H9 (cell line): ENCODE measurements at regions not wholly inside any gene's neighbourhood (a gene's known extent, or its start where the extent isn't known, plus 50 kb on each side); places are given as distances from the start of the nearest gene placed in this dataset.

Experiments
- DNase-seq: peaks from one replicate; pipeline ENCODE4 v3.0.0-alpha.2; 2017
- H2AFZ ChIP-seq: one replicate; pipeline ENCODE4 v1.6.1; 2013; ENCODE audit warnings: mild to moderate bottlenecking, low read length, control low read depth, moderate library complexity
- H2AK5ac ChIP-seq: 2 replicates; pipeline ENCODE4 v1.6.1; 2013; ENCODE audit warnings: low read length, control low read depth, mixed read lengths; ENCODE audit not compliant: insufficient read length
- H2BK120ac ChIP-seq: one replicate; pipeline ENCODE4 v1.6.1; 2013; ENCODE audit warnings: low read depth, mild to moderate bottlenecking, low read length, control low read depth, inconsistent platforms; ENCODE audit not compliant: poor library complexity, severe bottlenecking
- H2BK12ac ChIP-seq: 2 replicates; pipeline ENCODE4 v1.6.1; 2013; ENCODE audit warnings: low read length, control low read depth, mixed read lengths, low read depth; ENCODE audit not compliant: insufficient read length
- H2BK15ac ChIP-seq: 2 replicates; pipeline ENCODE4 v1.6.1; 2013; ENCODE audit warnings: low read depth, low read length, control low read depth
- H2BK20ac ChIP-seq: one replicate; pipeline ENCODE4 v1.6.1; 2013; ENCODE audit warnings: low read depth, mild to moderate bottlenecking, low read length, control low read depth, inconsistent platforms; ENCODE audit not compliant: poor library complexity, severe bottlenecking
- H2BK5ac ChIP-seq: 2 replicates; pipeline ENCODE4 v1.6.1; 2013; ENCODE audit warnings: low read length, control low read depth, mixed read lengths; ENCODE audit not compliant: insufficient read length
- H3K14ac ChIP-seq: 2 replicates; pipeline ENCODE4 v1.6.1; 2013; ENCODE audit warnings: low read length, control low read depth; ENCODE audit not compliant: insufficient read depth
- H3K18ac ChIP-seq: 2 replicates; pipeline ENCODE4 v1.6.1; 2013; ENCODE audit warnings: low read depth, mild to moderate bottlenecking, mixed read lengths, low read length, control low read depth; ENCODE audit not compliant: insufficient read length
- H3K23ac ChIP-seq: 2 replicates; pipeline ENCODE4 v1.6.1; 2013; ENCODE audit warnings: low read length, control low read depth, mixed read lengths, low read depth; ENCODE audit not compliant: insufficient read length
- H3K23me2 ChIP-seq: 2 replicates; pipeline ENCODE4 v1.6.1; 2013; ENCODE audit warnings: low read depth, mild to moderate bottlenecking, mixed read lengths, low read length, control low read depth; ENCODE audit not compliant: insufficient read length, poor library complexity, severe bottlenecking
- H3K27ac ChIP-seq: 2 replicates; pipeline ENCODE4 v1.5.1; 2013; ENCODE audit warnings: low read length, control low read depth, mixed read lengths, low read depth; ENCODE audit not compliant: insufficient read length
- H3K27me3 ChIP-seq: 2 replicates; pipeline ENCODE4 v1.6.1; 2013; ENCODE audit warnings: low read length, control low read depth, inconsistent platforms; ENCODE audit not compliant: insufficient read depth
- H3K4ac ChIP-seq: 2 replicates; pipeline ENCODE4 v1.6.1; 2013; ENCODE audit warnings: low read depth, mild to moderate bottlenecking, control low read depth, inconsistent platforms, low read length, moderate library complexity
- H3K4me1 ChIP-seq: 2 replicates; pipeline ENCODE4 v1.6.1; 2013; ENCODE audit warnings: low read length, control low read depth, inconsistent platforms; ENCODE audit not compliant: insufficient read depth
- H3K4me2 ChIP-seq: 2 replicates; pipeline ENCODE4 v1.6.1; 2013; ENCODE audit warnings: low read length, control low read depth, mixed read lengths; ENCODE audit not compliant: insufficient read length, insufficient read depth
- H3K56ac ChIP-seq: 2 replicates; pipeline ENCODE4 v1.6.1; 2013; ENCODE audit warnings: low read depth, mild to moderate bottlenecking, mixed read lengths, low read length, control low read depth; ENCODE audit not compliant: insufficient read length
- H3K79me1 ChIP-seq: 2 replicates; pipeline ENCODE4 v1.6.1; 2013; ENCODE audit warnings: low read depth, mild to moderate bottlenecking, moderate library complexity, low read length, control low read depth, inconsistent platforms; ENCODE audit not compliant: insufficient read depth, poor library complexity, severe bottlenecking
- H3K79me2 ChIP-seq: 2 replicates; pipeline ENCODE4 v1.6.1; 2013; ENCODE audit warnings: low read length, control low read depth, inconsistent platforms; ENCODE audit not compliant: insufficient read depth
- H3K9ac ChIP-seq: 2 replicates; pipeline ENCODE4 v1.6.1; 2013; ENCODE audit warnings: low read length, control low read depth, mixed read lengths; ENCODE audit not compliant: insufficient read length; ENCODE audit errors: extremely low read depth
- H3K9me3 ChIP-seq: one replicate; pipeline ENCODE4 v1.6.1; 2013; ENCODE audit warnings: low read depth, low read length, inconsistent platforms; ENCODE audit not compliant: control insufficient read depth
- H3T11ph ChIP-seq: one replicate; pipeline ENCODE4 v1.6.1; 2013; ENCODE audit warnings: mild to moderate bottlenecking, low read length, control low read depth, inconsistent platforms
- H4K20me1 ChIP-seq: one replicate; pipeline ENCODE4 v1.6.1; 2013; ENCODE audit not compliant: control insufficient read depth, insufficient read length, insufficient read depth
- H4K5ac ChIP-seq: 2 replicates; pipeline ENCODE4 v1.6.1; 2013; ENCODE audit warnings: low read depth, mild to moderate bottlenecking, mixed read lengths, low read length, control low read depth; ENCODE audit not compliant: insufficient read length
- H4K8ac ChIP-seq: replicated peaks from 2 replicates; pipeline ENCODE4 v1.6.1; 2013; ENCODE audit warnings: low read length, control low read depth, mixed read lengths, low read depth; ENCODE audit not compliant: insufficient read length
- H4K91ac ChIP-seq: 2 replicates; pipeline ENCODE4 v1.6.1; 2013; ENCODE audit warnings: low read depth, mild to moderate bottlenecking, moderate library complexity, mixed read lengths, low read length, control low read depth; ENCODE audit not compliant: insufficient read length
- H3K27ac Mint-ChIP-seq, 3 experiments: 2 replicates in 2 of 3; 3 replicates in 1 of 3; pipeline ENCODE4 v1.8.0; 2020 to 2021; ENCODE audit warnings: mixed read lengths in 3 of 3, mild to moderate bottlenecking in 1 of 3, moderate library complexity in 1 of 3
- H3K27me3 Mint-ChIP-seq: 2 replicates; pipeline ENCODE4 v1.8.0; 2021; ENCODE audit warnings: low read depth, mild to moderate bottlenecking, moderate library complexity, mixed read lengths
- H3K36me3 Mint-ChIP-seq, 3 experiments: 2 replicates in 2 of 3; 3 replicates in 1 of 3; pipeline ENCODE4 v1.8.0; 2020 to 2021; ENCODE audit warnings: low read depth in 3 of 3, mixed read lengths in 3 of 3; ENCODE audit not compliant: insufficient read depth in 1 of 3
- H3K4me1 Mint-ChIP-seq, 2 experiments: 2 replicates each; pipeline ENCODE4 v1.8.0; 2020; ENCODE audit warnings: mixed read lengths in 2 of 2
- H3K4me3 Mint-ChIP-seq, 2 experiments: 2 replicates in 1 of 2; 3 replicates in 1 of 2; pipeline ENCODE4 v1.8.0; 2020 to 2021; ENCODE audit warnings: mild to moderate bottlenecking in 2 of 2, mixed read lengths in 2 of 2, moderate library complexity in 1 of 2
- H3K9me3 Mint-ChIP-seq, 2 experiments: 2 replicates in 1 of 2; 3 replicates in 1 of 2; pipeline ENCODE4 v1.8.0; 2020; ENCODE audit warnings: mild to moderate bottlenecking in 2 of 2, mixed read lengths in 2 of 2, moderate library complexity in 1 of 2
- WGBS: extraction: QIAGEN DNeasy Blood & Tissue Kit; methylation state at CpG from one replicate; pipeline ENCODE4 v1.1.7; 2013; ENCODE audit warnings: missing lambda C conversion rate, low lambda C conversion rate, mixed read lengths; ENCODE audit not compliant: insufficient read length; ENCODE audit errors: extremely low coverage; 5-methylcytosine and 5-hydroxymethylcytosine counted together
- TF ChIP-seq, protein P1 (sequence below): fragments of 200-600 bp; sonication (generic); conservative IDR thresholded peaks from 3 replicates; pipeline ENCODE4 v1.8.0; 2021; ENCODE audit warnings: antibody characterized with exemption, mild to moderate bottlenecking

DNA sequence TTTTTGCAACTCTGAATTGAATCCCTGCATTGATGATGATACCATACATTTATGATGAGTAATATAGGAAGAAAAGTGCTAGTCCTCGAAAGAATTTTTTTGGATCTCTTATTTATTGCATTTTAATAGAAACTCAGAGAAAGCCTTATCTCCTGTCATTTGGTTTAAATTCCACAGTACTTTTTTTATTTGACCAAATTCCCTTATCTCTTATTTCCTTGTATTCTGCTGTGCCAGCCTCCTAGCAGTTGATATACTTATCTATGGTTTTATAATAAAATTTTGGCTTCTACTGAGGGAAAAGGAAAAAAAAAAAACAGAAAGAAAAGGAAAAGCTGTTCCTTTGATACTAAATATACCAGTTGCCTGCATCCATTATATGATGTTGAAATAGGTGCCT is 535.1 kb upstream of the NR2F2 start:
- Histone ChIP-seq H2BK20ac (no peak overlapping the region), H2BK15ac (no peak overlapping the region), H3K14ac (no peak overlapping the region), H3K23ac (no peak overlapping the region), H2BK12ac (no peak overlapping the region), H3K4ac (no peak overlapping the region), H2AK5ac (no peak overlapping the region), H3K4me2 (no peak overlapping the region), H4K20me1 (no peaks in the 10 kb centered on the region), H4K91ac (no peak overlapping the region), H2BK120ac (no peak overlapping the region), H4K8ac (no peak overlapping the region), H3K9me3 (no peaks in the 10 kb centered on the region), H2AFZ (no peak overlapping the region), H3K4me1 (no peaks in the 10 kb centered on the region), H3K18ac (no peak overlapping the region), H3K56ac (no peak overlapping the region), H4K5ac (no peak overlapping the region), H3K27ac (no peak overlapping the region), H3K79me1 (no peaks in the 10 kb centered on the region), H3K27me3 (no peaks in the 10 kb centered on the region), H3K23me2 (no peaks in the 10 kb centered on the region), H3K9ac (no peak overlapping the region), H3K79me2 (no peaks in the 10 kb centered on the region), H3T11ph (no peak overlapping the region), H2BK5ac (no peak overlapping the region)
- no CpG with 5 or more reads among the region's 1 CpG for WGBS
- Mint-ChIP-seq H3K27me3 (peaks cover 2% of the 10 kb centered on the region), H3K9me3 (no peaks in the 10 kb centered on the region), H3K27ac (no peak overlapping the region), H3K4me3 (no peak overlapping the region), H3K36me3 (no peaks in the 10 kb centered on the region), H3K4me1 (no peaks in the 10 kb centered on the region)
- DNase-seq: no peak
- TF ChIP-seq, protein P1, sequence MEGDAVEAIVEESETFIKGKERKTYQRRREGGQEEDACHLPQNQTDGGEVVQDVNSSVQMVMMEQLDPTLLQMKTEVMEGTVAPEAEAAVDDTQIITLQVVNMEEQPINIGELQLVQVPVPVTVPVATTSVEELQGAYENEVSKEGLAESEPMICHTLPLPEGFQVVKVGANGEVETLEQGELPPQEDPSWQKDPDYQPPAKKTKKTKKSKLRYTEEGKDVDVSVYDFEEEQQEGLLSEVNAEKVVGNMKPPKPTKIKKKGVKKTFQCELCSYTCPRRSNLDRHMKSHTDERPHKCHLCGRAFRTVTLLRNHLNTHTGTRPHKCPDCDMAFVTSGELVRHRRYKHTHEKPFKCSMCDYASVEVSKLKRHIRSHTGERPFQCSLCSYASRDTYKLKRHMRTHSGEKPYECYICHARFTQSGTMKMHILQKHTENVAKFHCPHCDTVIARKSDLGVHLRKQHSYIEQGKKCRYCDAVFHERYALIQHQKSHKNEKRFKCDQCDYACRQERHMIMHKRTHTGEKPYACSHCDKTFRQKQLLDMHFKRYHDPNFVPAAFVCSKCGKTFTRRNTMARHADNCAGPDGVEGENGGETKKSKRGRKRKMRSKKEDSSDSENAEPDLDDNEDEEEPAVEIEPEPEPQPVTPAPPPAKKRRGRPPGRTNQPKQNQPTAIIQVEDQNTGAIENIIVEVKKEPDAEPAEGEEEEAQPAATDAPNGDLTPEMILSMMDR: no peak
